ENCODE measurements at regions not wholly inside any gene's neighbourhood (a gene's known extent, or its start where the extent isn't known, plus 50 kb on each side); places are given as distances from the start of the nearest gene placed in this dataset.

DNA sequence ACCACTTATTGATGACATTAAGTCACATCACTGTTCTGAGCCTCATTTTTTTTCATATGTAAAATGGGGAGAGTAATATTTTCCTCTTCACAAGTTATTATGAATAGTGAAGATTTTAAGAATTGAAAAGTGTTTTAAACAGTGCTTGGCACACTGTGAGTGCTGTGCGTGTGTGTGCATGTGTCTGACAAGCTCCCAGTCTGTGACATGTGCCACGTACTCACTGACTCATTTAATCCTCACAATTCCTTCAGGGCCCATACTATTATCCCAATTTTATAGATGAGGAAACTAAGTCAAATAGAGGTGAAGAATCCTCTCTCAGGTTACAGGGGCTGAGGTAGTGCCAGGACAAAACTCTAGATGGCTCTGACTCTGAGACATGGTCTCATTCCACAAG is 114.1 kb upstream of the NWD2 start:
- intact Hi-C loops (cut with DNase I; ENCODE audit: low total_unique reads) = no loop called here
- in situ Hi-C loops (cut with MboI; ENCODE audit: low sequenced_read_pairs in 4 of 4) = no loop called here
- Histone ChIP-seq H3K27ac (no peak overlapping the region), H3K9me3 (no peaks in the 10 kb centered on the region), H3K27me3 (no peaks in the 10 kb centered on the region), H3K36me3 (no peaks in the 10 kb centered on the region), H3K4me1 (no peaks in the 10 kb centered on the region), H3K4me3 (no peak overlapping the region)
- DNase-seq = no peak
- ATAC-seq = no peak
- TF ChIP-seq, protein P1, sequence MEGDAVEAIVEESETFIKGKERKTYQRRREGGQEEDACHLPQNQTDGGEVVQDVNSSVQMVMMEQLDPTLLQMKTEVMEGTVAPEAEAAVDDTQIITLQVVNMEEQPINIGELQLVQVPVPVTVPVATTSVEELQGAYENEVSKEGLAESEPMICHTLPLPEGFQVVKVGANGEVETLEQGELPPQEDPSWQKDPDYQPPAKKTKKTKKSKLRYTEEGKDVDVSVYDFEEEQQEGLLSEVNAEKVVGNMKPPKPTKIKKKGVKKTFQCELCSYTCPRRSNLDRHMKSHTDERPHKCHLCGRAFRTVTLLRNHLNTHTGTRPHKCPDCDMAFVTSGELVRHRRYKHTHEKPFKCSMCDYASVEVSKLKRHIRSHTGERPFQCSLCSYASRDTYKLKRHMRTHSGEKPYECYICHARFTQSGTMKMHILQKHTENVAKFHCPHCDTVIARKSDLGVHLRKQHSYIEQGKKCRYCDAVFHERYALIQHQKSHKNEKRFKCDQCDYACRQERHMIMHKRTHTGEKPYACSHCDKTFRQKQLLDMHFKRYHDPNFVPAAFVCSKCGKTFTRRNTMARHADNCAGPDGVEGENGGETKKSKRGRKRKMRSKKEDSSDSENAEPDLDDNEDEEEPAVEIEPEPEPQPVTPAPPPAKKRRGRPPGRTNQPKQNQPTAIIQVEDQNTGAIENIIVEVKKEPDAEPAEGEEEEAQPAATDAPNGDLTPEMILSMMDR (IDR thresholded peaks at IDR 0.05 in 4 of 5, conservative IDR thresholded peaks at IDR 0.05 in 1 of 5) = no peak
- no peak for TF ChIP-seq POLR2A (IDR thresholded peaks at IDR 0.05)

DNA sequence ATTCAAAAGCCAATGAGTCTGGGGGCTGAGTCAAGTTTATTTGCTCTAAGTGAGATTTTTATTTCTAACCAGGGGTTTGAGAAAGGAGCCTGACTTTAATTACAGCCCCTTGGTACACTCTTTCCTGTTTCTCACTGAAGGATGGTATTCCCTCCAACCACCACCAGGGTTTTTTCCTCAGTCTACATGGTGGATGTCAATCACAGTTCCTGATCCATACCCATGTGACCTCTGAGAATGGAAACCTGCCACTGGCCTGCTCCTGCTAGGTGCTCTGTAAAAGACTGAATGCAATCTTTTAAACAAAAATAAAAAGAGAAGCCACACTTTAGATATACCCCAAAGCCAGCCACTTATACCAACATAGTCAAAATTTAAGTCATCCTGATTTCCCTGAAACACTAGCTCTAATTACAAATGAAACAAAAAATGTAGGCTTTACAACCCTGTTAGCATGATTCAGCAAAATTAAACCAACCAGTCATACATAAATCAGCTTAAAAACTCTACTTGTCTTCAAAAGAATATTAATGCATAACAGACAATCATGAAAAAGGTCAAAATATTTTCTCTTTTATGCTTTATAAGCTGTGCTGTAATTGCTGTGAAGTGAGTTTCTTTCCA is 112.1 kb upstream of the NWD2 start:
- TF ChIP-seq, protein P1 (IDR thresholded peaks at IDR 0.05 in 4 of 5, conservative IDR thresholded peaks at IDR 0.05 in 1 of 5) = no peak
- no peak for TF ChIP-seq POLR2A (IDR thresholded peaks at IDR 0.05)
- no peaks in the 10 kb centered on the region for H3K27me3 ChIP-seq
- H3K9me3 ChIP-seq = no peaks in the 10 kb centered on the region
- intact Hi-C loops (cut with DNase I; ENCODE audit: low total_unique reads) (no loop called here), in situ Hi-C loops (cut with MboI; ENCODE audit: low sequenced_read_pairs in 4 of 4) (no loop called here)
- DNase-seq (no peak), ATAC-seq (no peak)
- H3K4me3 ChIP-seq = no peak overlapping the region
- H3K27ac ChIP-seq = no peak overlapping the region
- no peaks in the 10 kb centered on the region for H3K4me1 ChIP-seq
- no peaks in the 10 kb centered on the region for H3K36me3 ChIP-seq

DNA sequence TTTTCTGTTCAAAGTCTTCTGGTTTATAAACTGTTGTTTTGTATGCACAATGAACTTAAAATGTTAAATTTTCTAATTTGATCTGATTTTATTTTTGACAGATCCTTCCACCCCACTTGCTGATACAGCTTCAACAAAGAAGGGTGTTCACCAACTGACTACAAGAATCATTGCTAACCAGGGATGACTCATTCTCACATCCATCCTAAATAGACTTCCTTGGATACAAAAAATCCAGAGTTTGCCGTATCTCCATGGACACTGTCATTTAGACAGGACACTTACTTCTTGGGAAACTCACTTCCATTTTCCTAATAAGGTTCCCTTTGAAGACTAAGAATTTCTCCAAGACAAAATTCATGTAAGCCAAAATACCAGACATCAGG is 111.6 kb upstream of the NWD2 start:
- no peaks in the 10 kb centered on the region for H3K36me3 ChIP-seq
- in situ Hi-C loops (cut with MboI; ENCODE audit: low sequenced_read_pairs in 4 of 4) = no loop called here
- intact Hi-C loops (cut with DNase I; ENCODE audit: low total_unique reads) = no loop called here
- H3K9me3 ChIP-seq = no peaks in the 10 kb centered on the region
- H3K27ac ChIP-seq = no peak overlapping the region
- TF ChIP-seq, protein P1 (IDR thresholded peaks at IDR 0.05 in 4 of 5, conservative IDR thresholded peaks at IDR 0.05 in 1 of 5) = no peak
- TF ChIP-seq POLR2A (IDR thresholded peaks at IDR 0.05) = no peak
- no peak overlapping the region for H3K4me3 ChIP-seq
- H3K4me1 ChIP-seq = no peaks in the 10 kb centered on the region
- H3K27me3 ChIP-seq = no peaks in the 10 kb centered on the region
- ATAC-seq = no peak
- no peak for DNase-seq

DNA sequence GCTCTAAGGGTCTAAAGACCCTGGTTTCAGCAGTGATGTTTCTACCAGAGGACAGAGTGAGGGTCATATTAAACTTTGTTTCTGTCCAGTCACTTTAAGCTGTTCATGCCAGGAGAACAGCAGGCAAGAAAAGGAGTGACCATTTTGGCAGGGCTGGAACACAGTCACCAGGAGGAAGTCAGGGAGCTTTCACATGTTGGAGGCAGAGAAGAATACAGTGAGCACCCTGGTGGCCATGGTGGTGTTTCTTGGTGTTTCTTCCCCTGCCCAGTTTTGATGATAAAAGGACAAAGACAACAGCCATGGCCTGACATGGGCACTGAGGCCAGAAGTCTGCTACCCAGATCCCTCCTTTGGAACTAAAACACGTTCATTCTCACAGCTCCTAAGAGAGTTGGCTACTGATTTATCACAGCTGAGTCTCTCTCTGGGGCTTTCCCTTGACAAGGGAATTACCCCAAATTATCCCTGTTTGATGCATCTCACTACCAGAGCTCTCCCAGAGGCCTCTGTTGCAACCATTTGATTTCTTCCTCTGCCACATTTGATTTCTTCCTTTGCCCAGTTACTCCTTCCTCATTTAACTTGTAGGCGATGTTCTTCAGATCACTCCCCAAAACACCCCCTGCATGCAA is 106.4 kb upstream of the NWD2 start:
- DNase-seq = no peak
- in situ Hi-C loops (cut with MboI; ENCODE audit: low sequenced_read_pairs in 4 of 4) = no loop called here
- TF ChIP-seq, protein P1 (IDR thresholded peaks at IDR 0.05 in 4 of 5, conservative IDR thresholded peaks at IDR 0.05 in 1 of 5) = no peak
- TF ChIP-seq POLR2A (IDR thresholded peaks at IDR 0.05) = no peak
- intact Hi-C loops (cut with DNase I; ENCODE audit: low total_unique reads) = no loop called here
- no peak for ATAC-seq
- Histone ChIP-seq H3K4me1 (no peaks in the 10 kb centered on the region), H3K4me3 (no peak overlapping the region), H3K27ac (no peak overlapping the region), H3K36me3 (no peaks in the 10 kb centered on the region), H3K27me3 (no peaks in the 10 kb centered on the region), H3K9me3 (no peaks in the 10 kb centered on the region)

GRCh38 chr4:37138789-37139188 is 105.8 kb upstream of the NWD2 start:
- Histone ChIP-seq H3K27me3 (no peaks in the 10 kb centered on the region), H3K9me3 (no peaks in the 10 kb centered on the region), H3K4me1 (no peaks in the 10 kb centered on the region), H3K27ac (no peak overlapping the region), H3K4me3 (no peak overlapping the region), H3K36me3 (no peaks in the 10 kb centered on the region)
- intact Hi-C loops (cut with DNase I; ENCODE audit: low total_unique reads) = no loop called here
- in situ Hi-C loops (cut with MboI; ENCODE audit: low sequenced_read_pairs in 4 of 4) = no loop called here
- ATAC-seq (no peak), DNase-seq (no peak)
- TF ChIP-seq, protein P1 (IDR thresholded peaks at IDR 0.05 in 4 of 5, conservative IDR thresholded peaks at IDR 0.05 in 1 of 5) = no peak
- no peak for TF ChIP-seq POLR2A (IDR thresholded peaks at IDR 0.05)

All from gastrocnemius medialis (tissue), 4 donors.